ENCODE measurements at regions not wholly inside any gene's neighbourhood (a gene's known extent, or its start where the extent isn't known, plus 50 kb on each side); places are given as distances from the start of the nearest gene placed in this dataset.

GRCh38 chr3:180409883-180410282 lies 192.1 kb upstream of the TTC14 start:
- TF ChIP-seq CTCF (IDR thresholded peaks at IDR 0.05) (no peak), EZH2 (IDR thresholded peaks at IDR 0.05; ENCODE audit: borderline replicate concordance, insufficient read depth, low read depth, low read length, poor library complexity, severe bottlenecking) (no peak)
